CD4-positive, alpha-beta T cell treated with Interferon gamma for 1 hour (primary cell): ENCODE measurements at regions not wholly inside any gene's neighbourhood (a gene's known extent, or its start where the extent isn't known, plus 50 kb on each side); places are given as distances from the start of the nearest gene placed in this dataset.
"Not testable (repeated sequence)": the region's sequence is repeated elsewhere in the genome, so short reads cannot be mapped to it uniquely, and the experiment has no call there.

Source experiments
- DNase-seq: peaks from one replicate; pipeline ENCODE4 v3.0.0-alpha.2; 2020

GRCh38 chr14:30225176-30225575 lies 297.5 kb upstream of the PRKD1 start:
- DNase-seq, result no peak

- no peak for DNase-seq
Observed at GRCh38 chr14:30227436-30227835, 299.8 kb upstream of the PRKD1 start.

GRCh38 chr14:30227876-30228275 lies 300.2 kb upstream of the PRKD1 start:
- no peak for DNase-seq

- no peak for DNase-seq
Observed at GRCh38 chr14:30230719-30231118, 303.1 kb upstream of the PRKD1 start.

- DNase-seq, result no peak
Observed at GRCh38 chr14:30234966-30235365, 307.3 kb upstream of the PRKD1 start.

GRCh38 chr14:30235485-30235884 lies 307.8 kb upstream of the PRKD1 start:
- no peak for DNase-seq

GRCh38 chr14:30238936-30239335 lies 311.3 kb upstream of the PRKD1 start:
- no peak for DNase-seq

- DNase-seq, result no peak
Observed at GRCh38 chr14:30240018-30240417, 312.4 kb upstream of the PRKD1 start.

GRCh38 chr14:30240685-30241084 lies 313.0 kb upstream of the PRKD1 start:
- no peak for DNase-seq

- no peak for DNase-seq
Observed at GRCh38 chr14:30242744-30243143, 315.1 kb upstream of the PRKD1 start.

GRCh38 chr14:30243207-30243606 lies 315.6 kb upstream of the PRKD1 start:
- no peak for DNase-seq

GRCh38 chr14:30243805-30244204 lies 315.2 kb upstream of the G2E3 start:
- no peak for DNase-seq

- DNase-seq, result not testable (repeated sequence)
Observed at GRCh38 chr14:30244348-30244747, 314.6 kb upstream of the G2E3 start.

GRCh38 chr14:30251017-30251416 lies 307.9 kb upstream of the G2E3 start:
- no peak for DNase-seq

GRCh38 chr14:30251557-30252100 lies 307.3 kb upstream of the G2E3 start:
- DNase-seq, result no peak

GRCh38 chr14:30252151-30252550 lies 306.8 kb upstream of the G2E3 start:
- DNase-seq, result no peak

GRCh38 chr14:30252783-30253674 lies 305.9 kb upstream of the G2E3 start:
- no peak for DNase-seq

GRCh38 chr14:30256627-30257026 lies 302.3 kb upstream of the G2E3 start:
- no peak for DNase-seq

- DNase-seq, result no peak
Observed at GRCh38 chr14:30257946-30258661, 300.9 kb upstream of the G2E3 start.

- no peak for DNase-seq
Observed at GRCh38 chr14:30260833-30261607, 297.9 kb upstream of the G2E3 start.

GRCh38 chr14:30264161-30264560 lies 294.8 kb upstream of the G2E3 start:
- DNase-seq, result no peak

GRCh38 chr14:30266290-30266689 lies 292.7 kb upstream of the G2E3 start:
- no peak for DNase-seq

- DNase-seq, result no peak
Observed at GRCh38 chr14:30267141-30267540, 291.8 kb upstream of the G2E3 start.
